ENCODE measurements at regions not wholly inside any gene's neighbourhood (a gene's known extent, or its start where the extent isn't known, plus 50 kb on each side); places are given as distances from the start of the nearest gene placed in this dataset.

DNA sequence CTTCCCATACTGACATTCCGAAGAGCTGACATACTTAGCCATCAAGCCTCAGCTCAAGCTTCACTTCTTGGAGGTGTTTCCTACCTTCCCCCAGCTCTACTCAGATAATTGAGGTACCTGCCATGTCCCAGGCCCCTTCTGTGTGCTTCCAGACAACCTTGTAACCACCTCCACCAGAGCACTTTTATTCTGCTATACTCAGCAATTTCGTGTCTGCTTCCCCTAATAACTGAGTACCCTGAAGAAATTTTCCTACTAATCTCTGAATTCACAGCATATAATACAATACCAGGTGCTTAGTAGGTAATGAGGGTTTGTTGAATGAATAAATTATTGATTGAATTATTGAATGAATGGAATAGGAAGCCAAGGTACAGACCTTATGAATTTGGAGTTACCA, 605.5 kb downstream of the MID1IP1 start:
- Mint-ChIP-seq H3K4me1 (ENCODE audit: low read depth) (no peaks in the 10 kb centered on the region), H3K4me3 (ENCODE audit: low read depth) (no peak overlapping the region), H3K36me3 (ENCODE audit: insufficient read depth) (no peaks in the 10 kb centered on the region), H3K27ac (no peak overlapping the region), H3K9me3 (ENCODE audit: low read depth) (peaks cover 12% of the 10 kb centered on the region), H3K27me3 (peaks cover 9% of the 10 kb centered on the region)
- no peak for DNase-seq (ENCODE audit: low spot score, unreplicated experiment)
- TF ChIP-seq, protein P1, sequence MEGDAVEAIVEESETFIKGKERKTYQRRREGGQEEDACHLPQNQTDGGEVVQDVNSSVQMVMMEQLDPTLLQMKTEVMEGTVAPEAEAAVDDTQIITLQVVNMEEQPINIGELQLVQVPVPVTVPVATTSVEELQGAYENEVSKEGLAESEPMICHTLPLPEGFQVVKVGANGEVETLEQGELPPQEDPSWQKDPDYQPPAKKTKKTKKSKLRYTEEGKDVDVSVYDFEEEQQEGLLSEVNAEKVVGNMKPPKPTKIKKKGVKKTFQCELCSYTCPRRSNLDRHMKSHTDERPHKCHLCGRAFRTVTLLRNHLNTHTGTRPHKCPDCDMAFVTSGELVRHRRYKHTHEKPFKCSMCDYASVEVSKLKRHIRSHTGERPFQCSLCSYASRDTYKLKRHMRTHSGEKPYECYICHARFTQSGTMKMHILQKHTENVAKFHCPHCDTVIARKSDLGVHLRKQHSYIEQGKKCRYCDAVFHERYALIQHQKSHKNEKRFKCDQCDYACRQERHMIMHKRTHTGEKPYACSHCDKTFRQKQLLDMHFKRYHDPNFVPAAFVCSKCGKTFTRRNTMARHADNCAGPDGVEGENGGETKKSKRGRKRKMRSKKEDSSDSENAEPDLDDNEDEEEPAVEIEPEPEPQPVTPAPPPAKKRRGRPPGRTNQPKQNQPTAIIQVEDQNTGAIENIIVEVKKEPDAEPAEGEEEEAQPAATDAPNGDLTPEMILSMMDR (IDR thresholded peaks at IDR 0.05; ENCODE audit: unreplicated experiment) = no peak

DNA sequence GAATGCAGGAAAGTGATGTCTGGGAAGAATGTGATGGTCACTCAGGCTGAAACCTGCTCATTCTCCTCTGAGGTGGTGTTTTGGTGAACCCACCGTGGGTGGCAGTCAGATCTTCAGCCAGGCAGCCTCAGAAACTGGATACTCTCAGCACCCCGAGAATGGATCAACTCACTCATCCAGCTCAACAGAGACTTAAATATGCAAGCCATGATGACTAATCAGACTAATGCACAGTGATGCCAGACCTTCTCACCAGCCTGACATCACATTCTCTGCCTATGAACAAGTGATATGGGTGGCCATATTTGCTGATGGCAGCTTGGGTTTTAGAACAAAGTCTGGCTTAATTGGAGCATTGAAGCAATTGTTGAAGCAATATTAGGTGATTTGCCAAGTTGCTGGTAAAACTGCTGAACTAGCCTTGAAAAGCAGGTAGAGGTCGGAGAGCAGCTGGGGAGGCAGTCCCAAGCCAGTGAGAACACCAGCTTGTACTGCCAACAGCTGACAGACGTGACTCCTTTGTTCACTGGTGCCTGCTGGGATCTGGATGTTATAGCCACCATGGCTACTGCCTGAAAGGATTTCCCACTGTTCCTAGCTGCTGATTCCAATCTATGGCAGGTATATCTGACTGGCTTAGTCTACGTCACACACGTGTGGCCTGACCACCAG, 608.1 kb downstream of the MID1IP1 start:
- H3K36me3 Mint-ChIP-seq (ENCODE audit: insufficient read depth) = no peaks in the 10 kb centered on the region
- H3K4me1 Mint-ChIP-seq (ENCODE audit: low read depth) = peaks cover 3% of the 10 kb centered on the region
- TF ChIP-seq, protein P1 (IDR thresholded peaks at IDR 0.05; ENCODE audit: unreplicated experiment) = no peak
- peaks cover 17% of the 10 kb centered on the region for H3K9me3 Mint-ChIP-seq (ENCODE audit: low read depth)
- peak overlapping the region; percentile 75 for H3K27ac Mint-ChIP-seq
- DNase-seq (ENCODE audit: low spot score, unreplicated experiment) = no peak
- H3K4me3 Mint-ChIP-seq (ENCODE audit: low read depth) = no peak overlapping the region
- H3K27me3 Mint-ChIP-seq = peaks cover 9% of the 10 kb centered on the region

DNA sequence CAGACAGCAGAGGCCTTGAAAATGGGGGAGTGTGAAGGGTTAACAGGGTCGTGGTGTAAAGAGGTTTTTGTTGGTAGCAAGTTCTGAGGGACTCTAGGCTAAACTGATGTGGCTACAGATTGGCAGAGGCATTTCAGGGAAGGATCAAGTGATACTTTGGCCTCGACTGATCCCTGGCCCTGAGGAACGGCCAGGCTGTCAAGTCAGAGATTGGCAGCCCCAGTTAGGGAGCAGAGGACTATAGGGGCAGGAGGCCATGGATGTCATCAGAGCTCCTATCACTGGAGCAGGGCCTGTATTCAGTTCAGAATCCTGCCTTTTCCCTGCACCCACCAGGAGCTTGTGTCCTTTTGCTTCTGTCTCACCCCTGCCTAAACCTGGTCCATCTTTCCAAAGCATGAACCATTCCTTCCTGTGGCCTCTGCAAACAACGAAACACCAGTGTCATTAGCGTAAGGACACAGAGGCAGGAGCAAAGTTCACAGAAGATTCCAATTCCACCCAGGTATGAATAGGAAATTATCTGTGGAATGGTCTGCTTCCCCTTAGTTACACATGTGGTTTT, 613.1 kb downstream of the MID1IP1 start:
- no peaks in the 10 kb centered on the region for H3K36me3 Mint-ChIP-seq (ENCODE audit: insufficient read depth)
- H3K4me1 Mint-ChIP-seq (ENCODE audit: low read depth) = peaks cover 19% of the 10 kb centered on the region
- peaks cover 25% of the 10 kb centered on the region for H3K9me3 Mint-ChIP-seq (ENCODE audit: low read depth)
- TF ChIP-seq, protein P1 (IDR thresholded peaks at IDR 0.05; ENCODE audit: unreplicated experiment) = no peak
- no peak for DNase-seq (ENCODE audit: low spot score, unreplicated experiment)
- no peak overlapping the region for H3K4me3 Mint-ChIP-seq (ENCODE audit: low read depth)
- H3K27ac Mint-ChIP-seq = no peak overlapping the region
- H3K27me3 Mint-ChIP-seq = no peaks in the 10 kb centered on the region

DNA sequence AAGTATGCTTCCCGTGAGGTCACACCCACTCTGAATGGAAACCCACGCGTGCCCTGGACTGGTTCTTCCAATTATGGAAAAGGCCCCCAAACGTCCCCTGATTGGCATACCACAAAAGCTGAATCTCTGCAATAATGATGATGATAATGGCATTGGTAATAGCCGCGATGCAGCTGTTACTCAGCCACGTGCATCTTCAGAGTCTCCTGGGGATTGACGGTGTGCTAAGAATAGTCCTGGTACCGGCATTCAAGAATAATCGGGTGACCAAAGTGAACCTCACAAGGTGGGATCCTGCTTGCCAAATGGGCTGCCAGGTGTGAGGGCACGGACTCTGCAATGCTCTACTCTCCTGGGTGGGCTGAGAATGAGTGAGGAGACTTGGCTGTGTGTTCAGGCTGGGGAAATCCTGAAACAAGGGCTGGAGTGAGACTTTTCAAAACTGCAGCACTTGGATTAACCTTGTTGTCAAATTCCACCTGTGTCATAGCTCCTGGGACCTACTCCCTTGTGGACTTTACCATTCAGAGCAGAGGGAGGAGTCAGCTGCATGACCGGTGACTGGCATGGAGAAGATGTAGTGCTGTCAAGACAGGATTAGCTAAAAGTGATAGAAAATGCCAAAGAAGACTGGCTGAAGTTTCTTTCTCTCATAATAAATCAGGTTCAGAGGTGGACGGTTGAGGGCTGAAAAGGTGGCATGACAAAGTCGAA, 615.4 kb downstream of the MID1IP1 start:
- H3K4me3 Mint-ChIP-seq (ENCODE audit: low read depth) = no peak overlapping the region
- TF ChIP-seq, protein P1 (IDR thresholded peaks at IDR 0.05; ENCODE audit: unreplicated experiment) = no peak
- DNase-seq (ENCODE audit: low spot score, unreplicated experiment) = no peak
- H3K27ac Mint-ChIP-seq = no peak overlapping the region
- H3K9me3 Mint-ChIP-seq (ENCODE audit: low read depth) = peaks cover 25% of the 10 kb centered on the region
- H3K4me1 Mint-ChIP-seq (ENCODE audit: low read depth) = peaks cover 24% of the 10 kb centered on the region
- no peaks in the 10 kb centered on the region for H3K36me3 Mint-ChIP-seq (ENCODE audit: insufficient read depth)
- H3K27me3 Mint-ChIP-seq = no peaks in the 10 kb centered on the region

DNA sequence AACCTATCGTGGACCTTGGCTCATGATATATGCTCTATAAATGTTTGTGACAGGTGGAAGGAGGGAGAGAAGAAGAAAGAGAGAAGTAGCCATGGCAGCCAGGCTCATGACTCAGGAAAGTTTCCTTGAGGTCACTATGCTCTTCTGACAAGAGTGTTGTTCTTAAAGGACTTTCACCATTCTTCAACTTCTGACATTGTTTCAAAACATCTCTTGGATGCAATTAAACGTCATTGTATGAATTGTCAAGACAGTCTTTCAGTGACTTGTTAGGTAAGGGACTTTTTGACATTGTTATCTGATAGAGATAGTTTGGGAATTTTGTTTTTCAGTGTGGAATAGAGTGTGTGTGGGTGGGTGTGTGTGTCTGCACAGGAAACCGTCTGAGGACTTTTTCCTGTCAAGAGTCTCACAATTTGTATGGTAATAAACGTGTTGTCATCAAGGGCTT, 617.0 kb downstream of the MID1IP1 start:
- peaks cover 35% of the 10 kb centered on the region for H3K9me3 Mint-ChIP-seq (ENCODE audit: low read depth)
- H3K27ac Mint-ChIP-seq = peak overlapping the region; percentile 40

More for the DNA sequence above, 617.0 kb downstream of the MID1IP1 start:
- Mint-ChIP-seq H3K4me3 (ENCODE audit: low read depth) (no peak overlapping the region), H3K36me3 (ENCODE audit: insufficient read depth) (no peaks in the 10 kb centered on the region), H3K4me1 (ENCODE audit: low read depth) (peaks cover 24% of the 10 kb centered on the region), H3K27me3 (no peaks in the 10 kb centered on the region)
- DNase-seq (ENCODE audit: low spot score, unreplicated experiment) = no peak
- TF ChIP-seq, protein P1 (IDR thresholded peaks at IDR 0.05; ENCODE audit: unreplicated experiment) = no peak
